K562 (cell line): ENCODE measurements at regions not wholly inside any gene's neighbourhood (a gene's known extent, or its start where the extent isn't known, plus 50 kb on each side); places are given as distances from the start of the nearest gene placed in this dataset.

Experiments
- ATAC-seq: fragments of 200-7000 bp; cut with Tn5 transposase; 3 replicates; pipeline ENCODE4 v1.9.1; 2020; ENCODE audit warnings: moderate library complexity
- BruUV-seq: library from RNA; stranded (reverse); fragments of 400-500 nt; replicated peaks from 2 replicates; lab custom pipeline; 2021; lab: Mats Ljungman, UMichigan
- CTCF ChIA-PET: fragments of 300-600 bp; formaldehyde crosslinking; extraction: SDS; loops from one replicate; lab custom pipeline; 2021; ENCODE audit warnings: low intra/inter-chr PET ratio; lab: Yijun Ruan, JAX
- POLR2A ChIA-PET: fragments of 300-600, 350-650 bp; sonication (Branson Sonifier 250); formaldehyde crosslinking; extraction: SDS; loops from one replicate; lab custom pipeline; 2021; ENCODE audit warnings: antibody characterized with exemption, inconsistent platforms; lab: Yijun Ruan, JAX
- DNase-seq, 4 experiments: peaks; one replicate each; pipeline versions ENCODE4 v3.0.0 to v3.0.0-alpha.2; 2011 to 2018; ENCODE audit warnings: low spot score in 3 of 4, mixed read lengths in 3 of 4; ENCODE audit errors: extremely low read depth in 1 of 4
- FAIRE-seq: peaks from 2 replicates; lab custom pipeline; 2011; peaks lifted over from hg19 to GRCh38; lab: Jason Lieb, UNC
- H2AFZ ChIP-seq: 2 replicates; pipeline ENCODE4 v1.6.0; 2011; ENCODE audit warnings: low read depth, low read length, control low read depth, inconsistent platforms
- H3K27ac ChIP-seq: fragments of 200-600 bp; 3 replicates; pipeline ENCODE4 v1.8.0; 2011; ENCODE audit warnings: low read depth, mild to moderate bottlenecking, control low read depth, inconsistent platforms, low read length, moderate library complexity, mixed read lengths; ENCODE audit errors: extremely low read depth
- H3K27me3 ChIP-seq, 2 experiments: fragments of 300-600 bp in 1 of 2; 2 replicates in 1 of 2; 3 replicates in 1 of 2; pipeline versions ENCODE4 v1.6.0 to v1.8.0; 2011; ENCODE audit warnings: inconsistent platforms in 2 of 2, low read length in 2 of 2, mild to moderate bottlenecking in 1 of 2, mixed read lengths in 1 of 2, moderate library complexity in 1 of 2; ENCODE audit not compliant: control insufficient read depth in 2 of 2, insufficient read depth in 2 of 2
- H3K36me3 ChIP-seq: fragments of 300-600 bp; 3 replicates; pipeline ENCODE4 v1.8.0; 2011; ENCODE audit warnings: mild to moderate bottlenecking, low read length, inconsistent platforms; ENCODE audit not compliant: control insufficient read depth, insufficient read depth
- H3K4me1 ChIP-seq, 2 experiments: fragments of 200-600 bp in 1 of 2; replicated peaks in 1 of 2; 2 replicates in 1 of 2; 3 replicates in 1 of 2; pipeline versions ENCODE4 v1.5.1 to v1.8.0; 2011; ENCODE audit warnings: inconsistent platforms in 2 of 2, low read length in 2 of 2, mild to moderate bottlenecking in 1 of 2, mixed read lengths in 1 of 2, moderate library complexity in 1 of 2; ENCODE audit not compliant: control insufficient read depth in 2 of 2, insufficient read depth in 2 of 2
- H3K4me2 ChIP-seq: 2 replicates; pipeline ENCODE4 v1.6.1; 2011; ENCODE audit warnings: low read length, control low read depth, inconsistent platforms, mixed read lengths; ENCODE audit not compliant: insufficient read depth
- H3K4me3 ChIP-seq: fragments of 200-600 bp; sonication (generic), shearing (Covaris generic); 2 replicates; pipeline ENCODE4 v1.5.1; 2016; ENCODE audit warnings: control low read depth, inconsistent platforms
- H3K79me2 ChIP-seq: fragments of 200-600 bp; 3 replicates; pipeline ENCODE4 v1.8.0; 2011; ENCODE audit warnings: low read length, inconsistent platforms; ENCODE audit not compliant: control insufficient read depth, insufficient read depth
- H3K9ac ChIP-seq, 2 experiments: 2 replicates each; pipeline versions ENCODE4 v1.6.0 to v1.6.1; 2011; ENCODE audit warnings: low read depth in 2 of 2, low read length in 2 of 2, control low read depth in 1 of 2, inconsistent platforms in 1 of 2, mild to moderate bottlenecking in 1 of 2, mixed read lengths in 1 of 2; ENCODE audit not compliant: insufficient read depth in 1 of 2
- H3K9me1 ChIP-seq: one replicate; pipeline ENCODE4 v1.6.0; 2011; ENCODE audit warnings: inconsistent platforms, mild to moderate bottlenecking, low read length, moderate library complexity; ENCODE audit not compliant: control insufficient read depth, insufficient read depth
- H3K9me3 ChIP-seq: replicated peaks from 2 replicates; pipeline ENCODE4 v1.5.1; 2011; ENCODE audit warnings: low read depth, low read length, inconsistent platforms; ENCODE audit not compliant: control insufficient read depth, insufficient read depth
- H4K20me1 ChIP-seq: replicated peaks from 2 replicates; pipeline ENCODE4 v1.6.1; 2011; ENCODE audit warnings: low read length, inconsistent platforms, mixed read lengths; ENCODE audit not compliant: control insufficient read depth, insufficient read depth
- CBX5 ChIP-seq: IDR thresholded peaks from 2 replicates; pipeline ENCODE4 v1.6.1; 2014; ENCODE audit warnings: low read depth, borderline replicate concordance
- CREB3L1 ChIP-seq: fragments of 450-650 bp; IDR thresholded peaks from 2 replicates; pipeline ENCODE4 v1.6.1; 2014; ENCODE audit warnings: low read depth, mild to moderate bottlenecking, moderate library complexity, borderline replicate concordance
- HMG20A ChIP-seq: fragments of 450-650 bp; formaldehyde crosslinking; conservative IDR thresholded peaks from 2 replicates; pipeline ENCODE4 v1.4.0; 2020; ENCODE audit warnings: mild to moderate bottlenecking, mixed read lengths
- PML ChIP-seq: IDR thresholded peaks from 2 replicates; pipeline ENCODE4 v1.6.1; 2012; ENCODE audit warnings: low read length, inconsistent platforms
- PRPF4 ChIP-seq: fragments of 200-400 bp; formaldehyde crosslinking; IDR thresholded peaks from one replicate; pipeline ENCODE4 v1.6.1; 2017; ENCODE audit warnings: low read length, low read depth, mild to moderate bottlenecking; ENCODE audit not compliant: insufficient read depth, poor library complexity, severe bottlenecking
- RFX5 ChIP-seq: IDR thresholded peaks from 2 replicates; pipeline ENCODE4 v1.6.1; 2011; ENCODE audit warnings: low read depth, mild to moderate bottlenecking, improper control_type of control experiment, low read length
- SIN3B ChIP-seq: fragments of 450-650 bp; IDR thresholded peaks from 2 replicates; pipeline ENCODE4 v1.6.1; 2017; ENCODE audit warnings: low read depth, mild to moderate bottlenecking, moderate library complexity
- SMAD1 ChIP-seq: fragments of 150-350 bp; IDR thresholded peaks from 2 replicates; pipeline ENCODE4 v1.6.1; 2014; ENCODE audit warnings: low read length, low read depth; ENCODE audit not compliant: partially characterized antibody
- ZNF24 ChIP-seq: fragments of 450-650 bp; IDR thresholded peaks from 2 replicates; pipeline ENCODE4 v1.6.1; 2016
- ZNF3 ChIP-seq: fragments of 250-450 bp; sonication (Bioruptor Pico); IDR thresholded peaks from 2 replicates; pipeline ENCODE4 v1.5.0; 2021; ENCODE audit warnings: mild to moderate bottlenecking, moderate library complexity
- ZNF347 ChIP-seq: fragments of 450-650 bp; formaldehyde crosslinking; IDR thresholded peaks from 2 replicates; pipeline ENCODE4 v1.4.0; 2020; ENCODE audit warnings: low read depth, mild to moderate bottlenecking, moderate library complexity
- ZNF449 ChIP-seq: fragments of 250-450 bp; sonication (Bioruptor Pico); IDR thresholded peaks from 2 replicates; pipeline ENCODE4 v1.8.0; 2022; ENCODE audit warnings: moderate library complexity, mild to moderate bottlenecking, inconsistent platforms
- ZNF586 ChIP-seq: fragments of 450-650 bp; formaldehyde crosslinking; conservative IDR thresholded peaks from 2 replicates; pipeline ENCODE4 v1.4.0; 2020; ENCODE audit warnings: mild to moderate bottlenecking, moderate library complexity
- ZNF780A ChIP-seq: fragments of 250-450 bp; sonication (Bioruptor Pico); IDR thresholded peaks from 2 replicates; pipeline ENCODE4 v1.5.0; 2021; ENCODE audit warnings: mild to moderate bottlenecking
- WGBS: fragments of 100-300 bp; shearing (Covaris generic); methylation state at CpG from one replicate; pipeline ENCODE4 v1.1.6; 2016; ENCODE audit warnings: low coverage, mixed read lengths; ENCODE audit not compliant: insufficient coverage; ENCODE audit errors: missing lambda C conversion rate; 5-methylcytosine and 5-hydroxymethylcytosine counted together
- in situ Hi-C: fragments of 300-500 bp; cut with MboI; formaldehyde crosslinking; loops from 4 replicates; pipeline ENCODE4 v1.15.0; 2018; ENCODE audit warnings: inconsistent platforms, mixed read lengths
- intact Hi-C: fragments of 100-400 bp; cut with micrococcal nuclease; formaldehyde crosslinking; loops from 2 replicates; pipeline ENCODE4 v1.14.2; 2022
- TF ChIP-seq, protein P1 (sequence below): fragments of 250-450 bp; sonication (Bioruptor Pico); IDR thresholded peaks from 2 replicates; pipeline ENCODE4 v1.5.0; 2021; ENCODE audit warnings: mild to moderate bottlenecking, borderline replicate concordance

DNA sequence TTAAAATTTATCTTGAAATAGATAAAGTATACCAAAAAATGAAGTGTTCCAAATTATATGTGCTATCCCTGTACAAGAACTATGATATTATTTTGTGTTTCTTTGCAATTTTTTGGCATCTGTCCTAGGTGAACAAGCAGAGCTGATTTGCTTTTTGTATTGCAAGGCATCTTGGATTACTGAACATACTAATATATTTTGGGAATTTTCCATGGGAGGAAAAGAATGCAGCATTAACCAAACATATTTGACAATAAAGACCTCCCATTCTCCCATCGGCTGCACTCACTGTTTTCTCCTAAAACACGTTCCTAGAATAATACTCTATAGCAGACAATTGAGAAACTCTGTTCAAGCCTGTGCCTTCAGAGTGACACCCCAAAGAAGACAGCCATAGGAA lies 265.1 kb upstream of the ALCAM start:
- no peaks in the 10 kb centered on the region for H3K27me3 ChIP-seq
- 0% methylated on average over 2 of the region's 2 CpGs for WGBS
- no peak overlapping the region for H3K4me3 ChIP-seq
- POLR2A ChIA-PET: no interaction called here
- no peak overlapping the region for H3K9ac ChIP-seq
- no TSS peak for BruUV-seq
- no peaks in the 10 kb centered on the region for H3K36me3 ChIP-seq
- no peaks in the 10 kb centered on the region for H3K4me1 ChIP-seq
- no peaks in the 10 kb centered on the region for H3K79me2 ChIP-seq
- intact Hi-C loops: no loop called here
- FAIRE-seq: no peak
- TF ChIP-seq ZNF780A (CRISPR knock-in tag) (no peak), CREB3L1 (no peak), SMAD1 (no peak), HMG20A (CRISPR knock-in tag) (no peak), PML (no peak), SIN3B (no peak), ZNF3 (CRISPR knock-in tag) (no peak), PRPF4 (no peak), ZNF449 (CRISPR knock-in tag) (no peak), ZNF586 (CRISPR knock-in tag) (no peak), ZNF24 (no peak), RFX5 (no peak), ZNF347 (CRISPR knock-in tag) (no peak), CBX5 (no peak)
- TF ChIP-seq, protein P1, sequence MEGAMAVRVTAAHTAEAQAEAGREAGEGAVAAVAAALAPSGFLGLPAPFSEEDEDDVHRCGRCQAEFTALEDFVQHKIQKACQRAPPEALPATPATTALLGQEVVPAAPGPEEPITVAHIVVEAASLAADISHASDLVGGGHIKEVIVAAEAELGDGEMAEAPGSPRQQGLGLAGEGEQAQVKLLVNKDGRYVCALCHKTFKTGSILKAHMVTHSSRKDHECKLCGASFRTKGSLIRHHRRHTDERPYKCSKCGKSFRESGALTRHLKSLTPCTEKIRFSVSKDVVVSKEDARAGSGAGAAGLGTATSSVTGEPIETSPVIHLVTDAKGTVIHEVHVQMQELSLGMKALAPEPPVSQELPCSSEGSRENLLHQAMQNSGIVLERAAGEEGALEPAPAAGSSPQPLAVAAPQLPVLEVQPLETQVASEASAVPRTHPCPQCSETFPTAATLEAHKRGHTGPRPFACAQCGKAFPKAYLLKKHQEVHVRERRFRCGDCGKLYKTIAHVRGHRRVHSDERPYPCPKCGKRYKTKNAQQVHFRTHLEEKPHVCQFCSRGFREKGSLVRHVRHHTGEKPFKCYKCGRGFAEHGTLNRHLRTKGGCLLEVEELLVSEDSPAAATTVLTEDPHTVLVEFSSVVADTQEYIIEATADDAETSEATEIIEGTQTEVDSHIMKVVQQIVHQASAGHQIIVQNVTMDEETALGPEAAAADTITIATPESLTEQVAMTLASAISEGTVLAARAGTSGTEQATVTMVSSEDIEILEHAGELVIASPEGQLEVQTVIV (CRISPR knock-in tag): no peak
- TF ChIP-seq, all 486 proteins: peak for 0
- Histone ChIP-seq H2AFZ (no peak overlapping the region), H3K27ac (no peak overlapping the region), H4K20me1 (no peaks in the 10 kb centered on the region), H3K9me1 (no peaks in the 10 kb centered on the region), H3K9me3 (no peaks in the 10 kb centered on the region), H3K4me2 (no peak overlapping the region)
- DNase-seq: no peak
- no peak for ATAC-seq
- CTCF ChIA-PET: no interaction called here
- in situ Hi-C loops: no loop called here
